Keratinocyte (primary cell): ENCODE measurements at regions not wholly inside any gene's neighbourhood (a gene's known extent, or its start where the extent isn't known, plus 50 kb on each side); places are given as distances from the start of the nearest gene placed in this dataset.

Source experiments
- EZH2 ChIP-seq: IDR thresholded peaks from one replicate; pipeline ENCODE4 v1.6.1; 2012; ENCODE audit warnings: inconsistent platforms, mild to moderate bottlenecking, low read length, moderate library complexity
- TF ChIP-seq, protein P1 (sequence below), 3 experiments: IDR thresholded peaks in 1 of 3; conservative IDR thresholded peaks in 1 of 3; optimal IDR thresholded peaks in 1 of 3; 2 replicates in 2 of 3; 3 replicates in 1 of 3; pipeline versions ENCODE3 to v1.5.1; 2011; ENCODE audit warnings: low read length in 3 of 3, mild to moderate bottlenecking in 3 of 3, moderate library complexity in 2 of 3, control low read depth in 1 of 3, inconsistent platforms in 1 of 3; ENCODE audit not compliant: insufficient read depth in 2 of 3; ENCODE audit errors: extremely low read depth in 1 of 3

- TF ChIP-seq, protein P1, sequence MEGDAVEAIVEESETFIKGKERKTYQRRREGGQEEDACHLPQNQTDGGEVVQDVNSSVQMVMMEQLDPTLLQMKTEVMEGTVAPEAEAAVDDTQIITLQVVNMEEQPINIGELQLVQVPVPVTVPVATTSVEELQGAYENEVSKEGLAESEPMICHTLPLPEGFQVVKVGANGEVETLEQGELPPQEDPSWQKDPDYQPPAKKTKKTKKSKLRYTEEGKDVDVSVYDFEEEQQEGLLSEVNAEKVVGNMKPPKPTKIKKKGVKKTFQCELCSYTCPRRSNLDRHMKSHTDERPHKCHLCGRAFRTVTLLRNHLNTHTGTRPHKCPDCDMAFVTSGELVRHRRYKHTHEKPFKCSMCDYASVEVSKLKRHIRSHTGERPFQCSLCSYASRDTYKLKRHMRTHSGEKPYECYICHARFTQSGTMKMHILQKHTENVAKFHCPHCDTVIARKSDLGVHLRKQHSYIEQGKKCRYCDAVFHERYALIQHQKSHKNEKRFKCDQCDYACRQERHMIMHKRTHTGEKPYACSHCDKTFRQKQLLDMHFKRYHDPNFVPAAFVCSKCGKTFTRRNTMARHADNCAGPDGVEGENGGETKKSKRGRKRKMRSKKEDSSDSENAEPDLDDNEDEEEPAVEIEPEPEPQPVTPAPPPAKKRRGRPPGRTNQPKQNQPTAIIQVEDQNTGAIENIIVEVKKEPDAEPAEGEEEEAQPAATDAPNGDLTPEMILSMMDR (optimal IDR thresholded peaks at IDR 0.05 in 1 of 3, IDR thresholded peaks at IDR 0.05 in 1 of 3, conservative IDR thresholded peaks at IDR 0.05 in 1 of 3; ENCODE audit: extremely low read depth in 1 of 3, insufficient read depth in 2 of 3, low read length in 3 of 3): no peak
- TF ChIP-seq EZH2: no peak
These were observed 1484.6 kb downstream of the OLFM4 start for GRCh38 chr13:54513254-54513653.
